ENCODE measurements at regions not wholly inside any gene's neighbourhood (a gene's known extent, or its start where the extent isn't known, plus 50 kb on each side); places are given as distances from the start of the nearest gene placed in this dataset.

DNA sequence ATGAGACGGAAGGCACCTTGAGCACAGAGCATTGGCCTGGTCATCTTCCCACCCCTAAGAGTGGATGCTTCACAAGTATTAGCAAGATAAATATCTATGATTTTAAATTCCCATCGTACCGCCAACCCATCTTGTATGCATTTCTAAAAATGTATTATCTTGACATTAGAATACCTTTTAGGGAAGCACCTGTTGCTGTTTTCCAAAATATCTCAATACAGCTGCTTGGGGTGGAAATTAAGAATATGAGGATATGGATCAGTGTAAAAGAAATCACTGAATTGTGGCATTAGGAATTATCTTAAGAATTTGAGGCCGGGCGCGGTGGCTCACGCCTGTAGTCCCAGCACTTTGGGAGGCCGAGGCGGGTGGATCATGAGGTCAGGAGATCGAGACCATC lies 166.3 kb downstream of the ETS2 start:
- WGBS (ENCODE audit: extremely low coverage, insufficient read length, low lambda C conversion rate) = no CpG with 5 or more reads among the region's 10 CpGs
- no peak overlapping the region for H3K23ac ChIP-seq (ENCODE audit: insufficient read length, low read depth, low read length)
- H3K9ac ChIP-seq (ENCODE audit: extremely low read depth, insufficient read length, low read length) = no peak overlapping the region
- H4K5ac ChIP-seq (ENCODE audit: insufficient read length, low read depth, low read length) = no peak overlapping the region
- no peaks in the 10 kb centered on the region for H3K23me2 ChIP-seq (ENCODE audit: insufficient read length, low read depth, low read length, poor library complexity, severe bottlenecking)
- H3K4me1 Mint-ChIP-seq = peaks cover 10 to 23% of the 10 kb centered on the region in 2 experiments
- no peak overlapping the region for H3K56ac ChIP-seq (ENCODE audit: insufficient read length, low read depth, low read length)
- no peak overlapping the region for H2BK20ac ChIP-seq (ENCODE audit: low read depth, low read length, poor library complexity, severe bottlenecking)
- no peak overlapping the region for H4K8ac ChIP-seq (replicated peaks; ENCODE audit: insufficient read length, low read depth, low read length)
- no peak overlapping the region for H3K27ac Mint-ChIP-seq
- no peaks in the 10 kb centered on the region for H4K20me1 ChIP-seq (ENCODE audit: control insufficient read depth, insufficient read depth, insufficient read length)
- H3K79me1 ChIP-seq (ENCODE audit: insufficient read depth, low read depth, low read length, poor library complexity, severe bottlenecking) = no peaks in the 10 kb centered on the region
- H3K14ac ChIP-seq (ENCODE audit: insufficient read depth, low read length) = no peak overlapping the region
- no peak overlapping the region for H2BK120ac ChIP-seq (ENCODE audit: low read depth, low read length, poor library complexity, severe bottlenecking)
- no peak overlapping the region for H2AK5ac ChIP-seq (ENCODE audit: insufficient read length, low read length)
- no peak overlapping the region for H3K27ac ChIP-seq (ENCODE audit: insufficient read length, low read depth, low read length)
- H3K79me2 ChIP-seq (ENCODE audit: insufficient read depth, low read length) = no peaks in the 10 kb centered on the region
- H3K36me3 Mint-ChIP-seq (ENCODE audit: insufficient read depth in 1 of 3, low read depth in 3 of 3) = peaks cover 0 to 2% (median 0%) of the 10 kb centered on the region in 3 experiments; a peak in 2 of 7 replicates
- no peaks in the 10 kb centered on the region; a peak in 1 of 5 replicates for H3K9me3 Mint-ChIP-seq
- no peak overlapping the region for H2BK15ac ChIP-seq (ENCODE audit: low read depth, low read length)
- H3T11ph ChIP-seq (ENCODE audit: low read length) = no peak overlapping the region
- no peak for DNase-seq
- H2AFZ ChIP-seq (ENCODE audit: low read length) = no peak overlapping the region
- no peak for TF ChIP-seq CTCF (conservative IDR thresholded peaks at IDR 0.05)
- no peaks in the 10 kb centered on the region for H3K9me3 ChIP-seq (ENCODE audit: control insufficient read depth, low read depth, low read length)
- H2BK5ac ChIP-seq (ENCODE audit: insufficient read length, low read length) = no peak overlapping the region
- H3K4me1 ChIP-seq (ENCODE audit: insufficient read depth, low read length) = no peaks in the 10 kb centered on the region
- H2BK12ac ChIP-seq (ENCODE audit: insufficient read length, low read depth, low read length) = no peak overlapping the region
- no peak overlapping the region for H3K4ac ChIP-seq (ENCODE audit: low read depth, low read length)
- H4K91ac ChIP-seq (ENCODE audit: insufficient read length, low read depth, low read length) = no peak overlapping the region
- no peak overlapping the region for H3K18ac ChIP-seq (ENCODE audit: insufficient read length, low read depth, low read length)
- no peak overlapping the region for H3K4me3 Mint-ChIP-seq
- 0 out of 2 replicates have a peak, but pooled peaks cover 2% of the 10 kb centered on the region for H3K27me3 Mint-ChIP-seq (ENCODE audit: low read depth)
- H3K27me3 ChIP-seq (ENCODE audit: insufficient read depth, low read length) = no peaks in the 10 kb centered on the region
- no peak overlapping the region for H3K4me2 ChIP-seq (ENCODE audit: insufficient read depth, insufficient read length, low read length)
